KBM-7 (cell line): ENCODE measurements at regions not wholly inside any gene's neighbourhood (a gene's known extent, or its start where the extent isn't known, plus 50 kb on each side); places are given as distances from the start of the nearest gene placed in this dataset.

Experiments used
- DNase-seq: peaks from one replicate; pipeline ENCODE4 v3.0.0-alpha.2; 2015
- in situ Hi-C: fragments of 300-500 bp; cut with MboI; formaldehyde crosslinking; loops from 2 replicates; pipeline ENCODE4 v1.14.3; 2020; ENCODE audit warnings: low sequenced_read_pairs, low pct_unique_long_range_greater_than_20kb, mixed read lengths

GRCh38 chrX:131812847-131813825 is 210.0 kb upstream of the STK26 start:
- DNase-seq = peak; percentile 27
- in situ Hi-C loops = no loop called here

GRCh38 chrX:131816551-131817136 is 206.5 kb upstream of the STK26 start:
- in situ Hi-C loops = no loop called here

GRCh38 chrX:131818297-131818936 is 204.7 kb upstream of the STK26 start:
- in situ Hi-C loops = no loop called here
- no peak for DNase-seq

More at GRCh38 chrX:131816551-131817136, 206.5 kb upstream of the STK26 start:
- DNase-seq = no peak

GRCh38 chrX:131821945-131822622 is 201.0 kb upstream of the STK26 start:
- no peak for DNase-seq
- in situ Hi-C loops = no loop called here

- in situ Hi-C loops = loop anchor here (25.0 kb wide), 1 partner anchor 386 kb away; the partner anchor contains the start of gene RAP2C
- no peak for DNase-seq
These were observed 196.5 kb upstream of the STK26 start for GRCh38 chrX:131826572-131826971.

- peak; percentile 92 for DNase-seq
- in situ Hi-C loops = loop anchor here (25.0 kb wide), 1 partner anchor 384 kb away; the partner anchor contains the start of gene RAP2C
These were observed 195.2 kb upstream of the STK26 start for GRCh38 chrX:131827935-131828334.

- in situ Hi-C loops = loop anchor here (25.0 kb wide), 1 partner anchor 384 kb away; the partner anchor contains the start of gene RAP2C
- DNase-seq = peak; percentile 44
These were observed 194.6 kb upstream of the STK26 start for GRCh38 chrX:131828482-131828881.

- in situ Hi-C loops = loop anchor here (10.0 to 25.0 kb wide), 2 partner anchors 382 to 784 kb away; partner anchors contain the start of gene RAP2C
- peak; percentile 98 for DNase-seq
These were observed 192.5 kb upstream of the STK26 start for GRCh38 chrX:131830400-131831184.

- in situ Hi-C loops = loop anchor here (10.0 to 25.0 kb wide), 2 partner anchors 381 to 784 kb away; partner anchors contain the start of gene RAP2C
- no peak for DNase-seq
These were observed 191.9 kb upstream of the STK26 start for GRCh38 chrX:131831185-131831520.

- no peak for DNase-seq
- in situ Hi-C loops = loop anchor here (10.0 to 25.0 kb wide), 2 partner anchors 376 to 779 kb away; partner anchors contain the start of gene RAP2C
These were observed 186.9 kb upstream of the STK26 start for GRCh38 chrX:131836161-131836560.

GRCh38 chrX:131837325-131837724 is 185.8 kb upstream of the STK26 start:
- in situ Hi-C loops = loop anchor here (10.0 to 25.0 kb wide), 2 partner anchors 375 to 777 kb away; partner anchors contain the start of gene RAP2C

GRCh38 chrX:131840799-131841495 is 182.2 kb upstream of the STK26 start:
- in situ Hi-C loops = loop anchor here (25.0 kb wide), 1 partner anchor 371 kb away; the partner anchor contains the start of gene RAP2C
- no peak for DNase-seq

More at GRCh38 chrX:131837325-131837724, 185.8 kb upstream of the STK26 start:
- no peak for DNase-seq

GRCh38 chrX:131841496-131842437 is 181.3 kb upstream of the STK26 start:
- in situ Hi-C loops = loop anchor here (25.0 kb wide), 1 partner anchor 371 kb away; the partner anchor contains the start of gene RAP2C

GRCh38 chrX:131843987-131844386 is 179.1 kb upstream of the STK26 start:
- in situ Hi-C loops = loop anchor here (25.0 kb wide), 1 partner anchor 368 kb away; the partner anchor contains the start of gene RAP2C
- DNase-seq = no peak

More at GRCh38 chrX:131841496-131842437, 181.3 kb upstream of the STK26 start:
- peak; percentile 74 for DNase-seq

- DNase-seq = no peak
- in situ Hi-C loops = loop anchor here (25.0 kb wide), 1 partner anchor 367 kb away; the partner anchor contains the start of gene RAP2C
These were observed 177.9 kb upstream of the STK26 start for GRCh38 chrX:131845201-131845600.

GRCh38 chrX:131845771-131846170 is 177.3 kb upstream of the STK26 start:
- in situ Hi-C loops = loop anchor here (25.0 kb wide), 1 partner anchor 367 kb away; the partner anchor contains the start of gene RAP2C
- DNase-seq = no peak
